ENCODE measurements at regions not wholly inside any gene's neighbourhood (a gene's known extent, or its start where the extent isn't known, plus 50 kb on each side); places are given as distances from the start of the nearest gene placed in this dataset.

DNA sequence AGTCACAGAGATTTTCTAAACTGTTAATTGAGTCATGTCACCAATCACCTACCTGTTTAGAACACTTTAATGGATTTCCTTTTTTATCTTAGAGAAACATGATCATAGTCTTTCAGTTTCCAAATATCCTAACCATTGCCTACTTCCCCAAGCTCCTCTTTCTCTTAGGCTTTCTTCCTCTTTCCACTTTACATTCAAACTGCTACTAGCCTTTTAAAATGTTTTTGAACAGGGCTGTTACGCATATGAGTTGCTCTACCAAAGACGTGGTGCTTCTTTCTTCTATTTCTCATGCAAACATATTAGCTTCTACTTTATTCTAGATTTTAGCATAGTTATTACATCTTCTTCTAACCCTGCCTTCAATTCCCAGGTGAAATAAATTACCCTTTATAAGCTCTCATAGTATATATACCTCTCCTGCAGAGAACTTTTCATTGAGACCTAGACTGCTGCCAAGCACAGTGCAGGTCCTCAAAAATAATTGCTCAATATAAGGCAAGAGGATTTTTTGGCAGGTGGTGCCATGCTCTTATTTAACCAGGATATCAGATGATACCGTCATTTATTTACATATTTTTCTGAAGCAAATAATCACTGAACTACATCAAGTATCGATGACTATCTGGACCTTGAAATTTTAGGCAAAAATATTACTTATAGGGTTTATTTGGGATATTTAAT is 937.1 kb downstream of the TSN start (continued):
- TF ChIP-seq ZBTB40 (IDR thresholded peaks at IDR 0.05) (no peak), ZBTB40 (CRISPR knock-in tag; IDR thresholded peaks at IDR 0.05) (no peak), ZNF444 (CRISPR knock-in tag; IDR thresholded peaks at IDR 0.05) (no peak), FOXO4 (CRISPR knock-in tag; IDR thresholded peaks at IDR 0.05) (no peak), ZNF707 (CRISPR knock-in tag; conservative IDR thresholded peaks at IDR 0.05) (no peak), TFE3 (CRISPR knock-in tag; IDR thresholded peaks at IDR 0.05) (no peak)
- TF ChIP-seq, protein P1, sequence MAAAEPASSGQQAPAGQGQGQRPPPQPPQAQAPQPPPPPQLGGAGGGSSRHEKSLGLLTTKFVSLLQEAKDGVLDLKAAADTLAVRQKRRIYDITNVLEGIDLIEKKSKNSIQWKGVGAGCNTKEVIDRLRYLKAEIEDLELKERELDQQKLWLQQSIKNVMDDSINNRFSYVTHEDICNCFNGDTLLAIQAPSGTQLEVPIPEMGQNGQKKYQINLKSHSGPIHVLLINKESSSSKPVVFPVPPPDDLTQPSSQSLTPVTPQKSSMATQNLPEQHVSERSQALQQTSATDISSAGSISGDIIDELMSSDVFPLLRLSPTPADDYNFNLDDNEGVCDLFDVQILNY (CRISPR knock-in tag; IDR thresholded peaks at IDR 0.05): no peak
- TF ChIP-seq, protein P2, sequence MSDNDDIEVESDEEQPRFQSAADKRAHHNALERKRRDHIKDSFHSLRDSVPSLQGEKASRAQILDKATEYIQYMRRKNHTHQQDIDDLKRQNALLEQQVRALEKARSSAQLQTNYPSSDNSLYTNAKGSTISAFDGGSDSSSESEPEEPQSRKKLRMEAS (CRISPR knock-in tag; IDR thresholded peaks at IDR 0.05): no peak
